HCT116 (cell line): ENCODE measurements at regions not wholly inside any gene's neighbourhood (a gene's known extent, or its start where the extent isn't known, plus 50 kb on each side); places are given as distances from the start of the nearest gene placed in this dataset.

ENCODE experiments used
- CTCF ChIP-seq, 3 experiments: fragments of 200-600 bp in 1 of 3; sonication (generic) in 1 of 3; IDR thresholded peaks in 2 of 3; conservative IDR thresholded peaks in 1 of 3; 2 replicates each; pipeline ENCODE4 v1.5.1; 2012 to 2017; ENCODE audit warnings: low read depth in 2 of 3, low read length in 2 of 3, antibody characterized with exemption in 1 of 3, borderline replicate concordance in 1 of 3, control low read depth in 1 of 3, mild to moderate bottlenecking in 1 of 3, mixed read lengths in 1 of 3, mixed run types in 1 of 3, moderate library complexity in 1 of 3; ENCODE audit not compliant: insufficient read depth in 1 of 3
- POLR2A ChIP-seq: IDR thresholded peaks from 2 replicates; pipeline ENCODE4 v1.7.0; 2011; ENCODE audit warnings: borderline replicate concordance; ENCODE audit not compliant: insufficient read depth, insufficient read length; ENCODE audit errors: extremely low read depth
- TF ChIP-seq, protein P1 (sequence below): IDR thresholded peaks from 2 replicates; pipeline ENCODE4 v1.6.1; 2012

- TF ChIP-seq, protein P1, sequence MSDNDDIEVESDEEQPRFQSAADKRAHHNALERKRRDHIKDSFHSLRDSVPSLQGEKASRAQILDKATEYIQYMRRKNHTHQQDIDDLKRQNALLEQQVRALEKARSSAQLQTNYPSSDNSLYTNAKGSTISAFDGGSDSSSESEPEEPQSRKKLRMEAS: no peak
- no peak for TF ChIP-seq CTCF (IDR thresholded peaks at IDR 0.05 in 2 of 3, conservative IDR thresholded peaks at IDR 0.05 in 1 of 3; ENCODE audit: borderline replicate concordance in 1 of 3, insufficient read depth in 1 of 3, low read depth in 2 of 3, low read length in 2 of 3)
- TF ChIP-seq POLR2A: no peak
Observed at GRCh38 chr18:37661061-37661460, 95.5 kb upstream of the CELF4 start.
